Thyroid gland (tissue), 4 donors: ENCODE measurements at regions not wholly inside any gene's neighbourhood (a gene's known extent, or its start where the extent isn't known, plus 50 kb on each side); places are given as distances from the start of the nearest gene placed in this dataset.

Experiments used
- CTCF ChIP-seq, 6 experiments: fragments of 200-600 bp in 3 of 6; fragments of 450-650 bp in 3 of 6; sonication (generic) in 3 of 6; IDR thresholded peaks; one replicate each; pipeline ENCODE4 v1.5.1; 2016 to 2019; ENCODE audit warnings: antibody characterized with exemption in 6 of 6, mild to moderate bottlenecking in 2 of 6, inconsistent platforms in 1 of 6, moderate library complexity in 1 of 6
- POLR2A ChIP-seq, 2 donors: fragments of 450-650 bp; IDR thresholded peaks; one replicate each; pipeline ENCODE4 v1.6.1; 2017; ENCODE audit warnings: antibody characterized with exemption in 2 of 2, mild to moderate bottlenecking in 2 of 2, moderate library complexity in 1 of 2

- no peak for TF ChIP-seq CTCF (IDR thresholded peaks at IDR 0.05)
- TF ChIP-seq POLR2A (IDR thresholded peaks at IDR 0.05) = no peak
These were observed 128.2 kb upstream of the TBL1Y start for GRCh38 chrY:6782334-6782733.
